NCI-H2171 (cell line): ENCODE measurements at regions not wholly inside any gene's neighbourhood (a gene's known extent, or its start where the extent isn't known, plus 50 kb on each side); places are given as distances from the start of the nearest gene placed in this dataset.

Experiments
- DNase-seq: peaks from one replicate; lab custom pipeline; 2025; lab: John Stamatoyannopoulos, UW

- DNase-seq = no peak
Observed at GRCh38 chr4:106429885-106430284, 61.3 kb upstream of the GIMD1 start.

- no peak for DNase-seq
Observed at GRCh38 chr4:106426069-106426468, 57.5 kb upstream of the GIMD1 start.

- DNase-seq = no peak
Observed at GRCh38 chr4:106425576-106425975, 57.0 kb upstream of the GIMD1 start.

- DNase-seq = no peak
Observed at GRCh38 chr4:106424426-106424825, 55.8 kb upstream of the GIMD1 start.

GRCh38 chr4:106423791-106424190, 55.2 kb upstream of the GIMD1 start:
- no peak for DNase-seq

- DNase-seq = no peak
Observed at GRCh38 chr4:106422766-106423165, 54.2 kb upstream of the GIMD1 start.

- no peak for DNase-seq
Observed at GRCh38 chr4:106421441-106422296, 53.1 kb upstream of the GIMD1 start.

GRCh38 chr4:106418444-106418843, 49.9 kb upstream of the GIMD1 start:
- no peak for DNase-seq
